HG02981 (cell line): ENCODE measurements at regions not wholly inside any gene's neighbourhood (a gene's known extent, or its start where the extent isn't known, plus 50 kb on each side); places are given as distances from the start of the nearest gene placed in this dataset.
"Not testable (repeated sequence)": the region's sequence is repeated elsewhere in the genome, so short reads cannot be mapped to it uniquely, and the experiment has no call there.

Source experiments
- ATAC-seq: cut with Tn5 transposase; IDR thresholded peaks from one replicate; pipeline ENCODE4 v1.9.1; 2021; ENCODE audit warnings: mild to moderate bottlenecking, moderate library complexity; ENCODE audit not compliant: unreplicated experiment

DNA sequence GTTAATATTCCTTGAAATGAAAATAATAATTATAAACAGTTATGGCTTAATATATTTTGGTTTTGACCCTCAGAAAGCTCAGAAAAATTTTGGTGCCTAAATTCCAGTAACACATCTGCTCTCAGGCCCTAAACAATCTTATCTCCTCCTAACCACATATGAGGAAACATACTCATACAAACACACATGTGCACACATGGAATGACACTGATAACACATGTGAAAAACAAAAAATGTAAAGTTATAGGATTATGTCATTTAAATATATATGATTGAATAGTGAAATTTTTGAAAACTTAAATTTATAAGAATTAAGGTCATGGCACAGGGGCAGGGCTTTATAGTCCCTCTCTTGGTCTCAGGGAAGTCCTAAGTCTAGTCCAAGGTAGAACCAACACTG lies 127.2 kb upstream of the TRPC7 start:
- ATAC-seq = no peak

DNA sequence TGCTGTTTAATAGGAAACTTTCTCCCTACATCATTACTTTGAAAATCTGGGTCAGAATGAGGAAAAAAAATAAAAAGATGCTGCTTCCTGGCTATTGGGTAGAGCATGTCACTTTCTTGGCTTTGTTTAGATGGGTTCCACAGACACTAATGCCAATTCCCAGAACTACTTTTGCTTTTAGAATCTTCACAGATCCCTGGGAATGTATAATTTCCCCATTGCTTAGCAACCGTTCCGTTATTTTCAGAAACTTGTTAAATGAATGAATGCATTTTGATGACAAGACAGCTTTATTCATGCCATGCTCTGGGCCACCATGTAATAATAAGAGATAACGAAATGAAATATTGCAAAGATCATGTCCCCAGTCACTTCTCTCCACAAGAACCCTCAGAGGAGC lies 126.5 kb upstream of the TRPC7 start:
- no peak for ATAC-seq

DNA sequence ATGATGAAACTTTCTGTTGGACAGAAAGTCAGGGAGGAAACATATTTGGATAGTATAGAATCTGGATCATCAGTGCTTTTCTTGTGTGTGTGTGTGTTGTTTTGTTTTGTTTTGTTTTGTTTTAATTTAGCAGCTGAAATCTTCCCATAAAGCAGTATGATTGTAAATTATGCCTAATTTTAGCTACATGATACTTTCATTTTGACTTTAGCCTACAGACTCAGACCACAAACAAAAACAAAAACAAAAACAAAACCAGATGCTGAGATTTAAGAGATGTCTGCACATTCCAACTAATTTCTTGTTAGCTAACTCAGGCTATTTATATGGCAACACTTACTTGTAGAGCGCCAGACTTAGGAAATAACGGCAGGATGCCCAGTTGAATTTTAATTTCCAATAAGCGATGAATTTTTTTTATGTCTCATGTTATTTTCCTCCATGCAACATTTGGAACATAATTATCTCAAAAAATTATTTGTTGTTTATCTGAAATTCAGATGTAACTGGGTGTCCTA lies 119.5 kb upstream of the TRPC7 start:
- ATAC-seq = no peak

DNA sequence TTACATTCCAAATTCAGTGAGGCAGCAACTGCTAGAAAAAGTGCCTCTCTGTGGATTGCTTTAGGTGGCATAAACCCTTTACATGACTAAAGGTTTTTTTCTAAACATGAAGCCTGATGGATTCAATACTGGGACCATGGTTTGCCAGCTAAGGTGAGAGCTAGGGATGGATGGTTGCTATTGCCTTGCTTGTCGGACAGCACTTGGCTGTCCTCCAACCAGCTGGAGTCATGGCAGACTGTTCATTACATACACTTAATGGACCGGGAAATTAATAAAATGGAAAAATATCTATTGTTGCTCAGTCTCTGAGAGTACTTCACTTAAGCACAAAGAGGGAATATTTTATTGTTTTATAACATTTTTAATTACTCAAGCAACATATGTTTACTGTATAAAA lies 116.9 kb upstream of the TRPC7 start:
- no peak for ATAC-seq

DNA sequence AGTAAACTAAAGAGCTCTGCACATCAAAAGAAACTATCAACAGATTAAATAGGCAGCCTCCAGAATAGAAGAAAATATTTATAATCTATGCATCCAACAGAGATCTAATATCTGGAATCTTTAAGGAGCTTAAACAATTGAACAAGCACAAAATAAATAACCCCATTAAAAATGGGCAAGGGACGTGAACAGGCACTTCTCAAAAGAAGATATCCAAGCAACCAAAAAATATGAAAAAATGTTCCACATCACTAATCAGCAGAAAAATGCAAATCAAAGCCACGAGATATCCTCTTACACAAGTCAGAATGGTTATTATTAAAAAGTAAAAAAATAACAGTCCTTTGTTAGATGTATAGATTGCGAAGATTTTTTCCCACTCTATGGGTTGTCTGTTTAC lies 109.1 kb upstream of the TRPC7 start:
- no peak for ATAC-seq

DNA sequence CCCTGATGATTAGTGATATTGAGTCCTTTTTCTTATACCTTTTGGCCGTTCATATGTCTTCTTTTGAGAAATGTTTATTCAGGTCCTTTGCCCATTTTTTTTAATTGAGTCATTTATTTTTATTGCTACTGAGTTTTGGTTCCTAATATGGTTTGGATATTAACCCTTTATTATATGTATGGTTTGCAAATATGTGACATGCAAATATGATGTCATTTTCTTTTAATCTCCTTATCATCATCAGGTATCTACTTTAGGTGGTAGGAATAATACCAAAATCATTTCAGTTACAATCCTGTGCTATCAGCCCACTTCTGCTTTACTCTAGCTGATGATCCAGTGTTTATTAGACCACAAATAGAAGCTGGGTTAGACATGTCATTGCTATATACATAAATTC lies 102.3 kb upstream of the TRPC7 start:
- no peak for ATAC-seq

DNA sequence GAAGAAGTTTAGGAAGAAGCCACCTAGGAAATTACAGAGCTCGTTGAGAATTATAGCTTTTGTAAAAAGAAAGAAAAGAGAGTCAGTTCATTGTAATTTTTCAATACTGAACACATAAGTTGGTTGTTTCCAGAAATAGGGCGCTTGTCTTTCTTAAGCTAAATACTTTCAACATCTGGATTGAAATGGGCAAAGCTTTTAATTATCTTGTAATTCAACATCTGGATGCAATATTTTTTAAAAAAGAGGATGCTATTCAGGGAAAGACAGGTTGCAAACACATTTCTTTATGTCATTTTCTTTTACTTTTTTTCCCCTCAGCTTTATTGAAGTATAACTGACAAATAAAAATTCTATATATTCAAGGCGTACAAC lies 100.7 kb upstream of the TRPC7 start:
- ATAC-seq = no peak

DNA sequence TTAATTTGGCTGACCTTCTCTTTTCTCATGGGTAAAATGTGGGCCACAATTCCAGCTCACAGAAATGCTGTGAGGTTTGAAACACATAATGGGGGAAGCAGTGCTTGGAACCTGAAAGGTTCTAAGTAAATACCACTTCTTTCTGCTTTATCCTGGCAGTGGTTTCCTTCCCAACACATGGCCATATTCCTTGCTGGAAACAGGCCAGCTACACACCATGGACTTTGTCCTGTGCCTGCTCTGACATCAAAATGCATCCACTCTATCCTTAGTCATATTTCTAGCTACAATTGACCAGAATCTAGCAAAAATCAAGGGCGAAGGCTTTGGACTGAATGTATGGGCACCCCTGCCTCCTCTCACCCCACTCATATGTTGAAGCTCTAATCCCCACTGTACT lies 93.1 kb upstream of the TRPC7 start:
- ATAC-seq = no peak

DNA sequence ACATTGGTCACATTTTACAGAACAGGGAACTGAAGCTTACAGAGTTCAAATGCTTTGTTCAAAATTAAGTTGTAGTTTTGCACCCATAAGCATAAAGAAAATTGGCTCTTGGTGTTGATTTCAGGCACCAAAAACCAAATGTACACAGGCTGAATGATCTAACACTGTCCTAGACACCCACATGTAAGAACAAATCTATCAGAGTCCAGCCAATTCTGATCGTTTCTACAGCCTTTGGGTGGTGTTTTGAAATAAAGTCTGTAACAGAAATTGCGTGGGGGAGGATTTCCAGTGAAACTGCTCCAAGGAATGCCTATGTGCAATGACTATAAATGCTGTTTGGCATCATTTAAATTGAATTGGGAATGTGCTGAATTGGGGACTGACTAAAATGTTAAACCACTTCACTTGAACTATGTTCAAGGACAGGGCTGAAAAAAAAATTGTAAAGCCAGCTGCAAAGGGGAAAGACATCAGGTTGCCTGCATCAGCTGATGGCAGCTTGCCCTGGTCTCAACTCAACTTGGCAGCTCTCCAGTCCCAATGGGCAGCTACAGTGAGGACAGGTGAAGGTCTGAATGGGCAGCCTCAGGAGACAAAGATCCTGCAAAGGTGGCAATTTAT lies 92.2 kb upstream of the TRPC7 start:
- ATAC-seq = no peak

DNA sequence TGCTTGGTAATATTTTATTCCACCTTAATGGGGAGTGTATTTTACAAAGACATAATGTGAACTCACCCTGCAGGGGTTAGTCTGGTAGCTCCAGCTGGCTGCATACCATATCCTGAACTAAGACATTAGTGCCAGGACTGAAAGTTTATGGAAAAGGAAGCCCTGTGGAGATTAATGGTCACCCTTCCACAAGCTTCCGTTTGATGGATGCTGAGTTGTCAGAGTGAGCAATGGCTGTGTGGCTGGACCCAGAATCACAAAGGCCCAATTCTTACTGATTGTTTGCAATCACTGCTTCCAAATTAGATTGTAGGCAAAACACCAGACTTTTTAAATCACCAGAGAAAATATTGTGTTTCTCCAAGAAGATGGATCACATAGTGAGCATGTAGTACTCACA lies 90.1 kb upstream of the TRPC7 start:
- ATAC-seq = no peak

DNA sequence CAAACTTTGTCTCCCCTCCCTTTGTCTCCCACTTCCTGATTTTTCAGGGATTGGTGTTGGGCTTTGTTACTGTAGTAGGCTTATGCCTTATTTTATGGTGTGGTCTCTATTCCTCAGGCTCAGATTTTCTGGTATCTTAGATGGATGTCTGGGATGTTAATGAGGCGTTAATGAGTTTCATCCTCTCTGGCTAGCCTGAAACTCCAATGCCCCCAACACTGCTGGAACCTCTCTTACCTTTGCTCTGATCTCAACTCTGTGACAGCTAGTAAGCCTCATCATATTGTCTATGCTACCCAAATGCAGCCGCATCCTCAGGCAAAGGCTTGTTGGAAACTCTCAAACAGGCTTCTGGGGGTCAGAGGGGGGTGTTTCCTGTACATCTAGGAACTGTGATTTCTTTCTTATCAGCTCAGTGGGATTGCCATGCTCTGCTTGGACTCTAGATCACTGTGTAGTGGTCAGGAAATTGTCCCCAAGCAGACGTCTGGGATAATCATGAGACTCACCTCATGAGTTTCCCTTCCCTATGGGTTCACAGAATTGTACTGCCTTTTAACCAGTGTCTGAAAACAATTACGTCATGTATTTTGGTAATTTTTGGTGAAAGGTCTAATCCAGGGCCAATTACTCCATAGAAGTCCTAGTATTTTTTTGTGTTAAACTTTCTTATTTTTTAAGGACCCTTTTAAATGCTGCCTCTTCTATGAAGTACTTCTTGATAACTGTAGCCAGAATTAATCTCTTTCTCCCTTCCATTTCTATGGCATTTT lies 88.8 kb upstream of the TRPC7 start:
- ATAC-seq = no peak

DNA sequence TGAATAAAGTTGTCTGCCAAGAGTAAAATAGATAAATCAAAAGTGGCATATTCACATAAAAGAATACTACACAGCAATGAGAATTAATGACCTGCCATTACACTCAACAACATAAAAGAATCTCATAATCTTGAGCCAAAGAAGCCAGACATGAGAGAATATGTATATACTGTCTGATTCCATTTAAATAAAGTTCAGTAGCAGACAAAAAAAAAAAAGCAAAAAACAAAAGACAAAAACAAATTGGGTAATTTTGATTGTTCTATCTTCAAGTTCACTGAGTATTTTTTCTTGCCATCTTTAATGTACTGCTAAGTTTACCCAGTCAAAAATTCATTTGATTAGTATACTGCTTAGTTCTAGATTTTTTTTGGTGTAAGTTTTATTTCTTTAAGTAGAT lies 87.9 kb upstream of the TRPC7 start:
- ATAC-seq = no peak

DNA sequence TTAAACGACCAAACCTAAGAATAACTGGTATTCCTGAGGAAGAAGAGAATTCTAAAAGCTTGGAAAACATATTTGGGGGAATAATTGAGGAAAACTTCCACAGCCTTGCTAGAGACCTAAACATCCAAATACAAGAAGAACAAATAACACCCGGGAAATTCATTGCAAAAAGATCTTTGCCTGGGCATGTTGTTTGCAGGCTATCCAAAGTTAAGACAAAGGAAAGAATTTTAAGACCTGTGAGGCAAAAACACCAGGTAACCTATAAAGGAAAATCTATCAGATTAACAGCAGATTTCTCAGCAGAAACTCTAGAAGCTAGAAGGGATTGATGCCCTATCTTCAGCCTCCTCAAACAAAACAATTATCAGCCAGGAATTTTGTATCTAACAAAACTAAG lies 82.2 kb upstream of the TRPC7 start:
- not testable (repeated sequence) for ATAC-seq

DNA sequence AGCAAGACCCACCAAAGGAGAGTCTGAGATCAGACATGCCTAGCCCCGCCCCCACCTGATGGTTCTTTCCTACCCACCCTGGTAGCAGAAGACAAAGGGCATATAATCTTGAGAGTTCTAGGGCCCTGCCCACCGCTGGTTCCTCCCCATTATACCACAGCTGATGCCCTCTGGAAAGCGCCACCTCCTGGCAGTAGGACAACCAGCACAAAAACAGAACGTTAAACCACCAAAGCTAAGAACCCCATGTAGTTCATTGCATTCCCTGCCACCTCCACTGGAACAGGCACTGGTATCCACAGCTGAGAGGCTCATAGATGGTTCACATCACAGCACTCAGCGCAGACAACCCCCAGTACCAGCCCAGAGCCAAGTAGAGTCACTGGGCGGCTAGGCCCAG lies 81.2 kb upstream of the TRPC7 start:
- no peak for ATAC-seq

DNA sequence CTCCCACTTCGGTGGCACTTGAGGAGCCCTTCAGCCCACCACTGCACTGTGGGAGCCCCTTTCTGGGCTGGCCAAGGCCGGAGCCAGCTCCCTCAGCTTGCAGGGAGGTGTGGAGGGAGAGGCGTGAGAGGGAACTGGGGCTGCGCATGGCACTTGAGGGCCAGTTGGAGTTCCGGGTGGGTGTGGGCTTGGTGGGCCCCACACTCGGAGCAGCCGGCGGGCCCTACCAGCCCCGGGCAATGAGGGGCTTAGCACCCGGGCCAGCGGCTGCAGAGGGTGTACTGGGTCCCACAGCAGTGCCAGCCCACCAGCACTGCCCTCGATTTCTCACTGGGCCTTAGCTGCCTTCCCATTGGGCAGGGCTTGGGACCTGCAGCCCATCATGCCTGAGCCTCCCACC lies 78.8 kb upstream of the TRPC7 start:
- not testable (repeated sequence) for ATAC-seq

DNA sequence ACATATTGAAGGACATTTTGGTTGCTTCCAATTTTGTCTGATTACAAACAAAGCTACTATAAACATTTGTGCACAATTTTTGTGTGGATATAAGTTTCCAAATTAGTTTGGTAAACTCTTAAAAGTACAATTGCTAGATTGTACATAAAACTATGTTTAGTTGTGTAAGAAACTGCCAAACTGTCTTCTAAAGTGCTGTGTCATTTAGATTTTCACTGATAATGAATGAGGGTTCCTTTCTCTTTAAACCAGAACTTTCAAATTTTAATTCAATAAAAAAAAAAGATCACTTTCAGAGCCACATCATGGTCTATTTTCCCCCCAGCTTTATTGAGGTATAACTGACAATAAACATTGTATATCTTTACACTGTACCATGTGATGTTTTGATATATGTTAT lies 74.0 kb upstream of the TRPC7 start:
- ATAC-seq = no peak

DNA sequence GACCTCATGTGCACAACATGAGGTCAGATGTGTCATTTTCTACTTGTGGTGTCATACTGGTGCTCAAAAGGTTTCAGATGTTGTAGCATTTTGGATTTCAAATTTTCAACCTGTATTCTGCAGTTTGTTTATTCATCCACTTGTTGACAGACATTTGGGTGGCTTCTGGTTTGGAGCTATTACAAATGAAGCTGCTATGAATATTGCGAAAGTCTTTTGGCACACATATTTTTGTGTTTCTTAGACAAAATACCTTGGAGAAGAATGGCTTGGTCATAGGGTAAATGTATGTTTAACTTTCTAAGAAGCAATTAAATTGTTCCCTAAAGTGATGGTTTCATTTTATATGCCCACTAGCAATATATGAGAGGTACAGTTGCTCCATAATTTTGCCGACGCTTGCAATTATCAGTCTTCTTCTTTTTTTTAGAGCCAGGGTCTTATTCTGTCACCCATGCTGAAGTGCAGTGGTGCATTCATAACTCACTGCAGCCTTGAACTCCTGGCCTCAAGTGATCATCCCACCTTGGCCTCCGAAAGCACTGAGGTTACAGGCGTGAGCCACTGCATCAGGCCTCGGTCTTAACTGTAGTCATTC lies 70.7 kb upstream of the TRPC7 start:
- no peak for ATAC-seq

DNA sequence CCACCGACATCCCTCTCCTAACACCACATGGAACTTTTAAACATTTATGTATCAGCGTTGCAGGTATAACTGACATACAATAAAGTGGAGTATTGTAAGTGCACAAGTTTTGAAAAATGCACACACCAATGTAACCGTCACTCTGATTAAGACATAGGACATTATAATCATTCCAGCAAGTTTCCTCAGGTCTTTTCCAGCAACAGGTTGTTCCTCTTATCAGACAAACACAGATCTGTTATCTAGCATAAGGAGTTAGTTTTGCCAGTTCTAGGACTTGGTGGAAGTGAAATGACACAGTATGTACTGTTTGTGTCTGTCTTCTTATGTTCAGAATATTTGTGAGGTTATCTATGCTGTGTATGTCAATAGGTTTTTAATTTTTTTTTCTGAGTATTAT lies 69.5 kb upstream of the TRPC7 start:
- no peak for ATAC-seq

DNA sequence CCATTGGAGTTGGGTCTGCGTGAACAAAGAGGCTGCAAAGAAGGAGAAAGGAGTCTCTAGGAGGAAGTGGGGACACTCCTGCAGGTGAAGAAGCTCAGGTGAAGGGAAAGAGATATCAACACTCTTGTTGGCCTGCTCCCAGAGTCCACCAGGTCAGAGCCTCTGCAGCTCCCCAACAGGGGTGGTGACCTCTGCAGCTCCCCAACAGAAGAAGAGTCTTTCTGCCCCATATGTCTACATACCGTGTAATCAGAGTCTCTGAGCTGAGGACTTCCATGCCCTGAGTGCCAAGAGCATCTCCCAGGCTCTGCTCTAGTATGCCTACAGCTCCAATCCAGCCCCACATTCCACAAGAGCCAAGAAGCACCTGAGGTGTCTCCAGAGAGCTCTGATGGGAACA lies 67.4 kb upstream of the TRPC7 start:
- no peak for ATAC-seq

DNA sequence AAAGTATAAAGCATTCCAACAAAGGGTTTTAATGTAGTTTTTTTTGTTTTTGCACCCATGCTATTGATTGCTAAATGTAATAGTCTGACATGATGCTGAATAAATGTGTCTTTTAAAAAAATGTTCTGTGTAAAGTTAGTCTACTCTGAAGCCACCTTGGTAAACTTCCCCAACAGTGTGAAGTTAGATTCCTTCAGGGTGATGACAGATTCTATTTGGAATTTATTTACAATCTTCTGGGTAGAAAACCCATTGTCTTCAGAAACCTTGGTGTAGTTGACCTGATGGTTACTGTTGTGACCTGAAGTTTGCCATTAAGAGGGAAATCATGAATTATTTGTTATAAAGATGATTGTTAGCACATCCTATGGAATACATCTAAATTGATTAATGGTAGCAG lies 64.7 kb upstream of the TRPC7 start:
- ATAC-seq = no peak

DNA sequence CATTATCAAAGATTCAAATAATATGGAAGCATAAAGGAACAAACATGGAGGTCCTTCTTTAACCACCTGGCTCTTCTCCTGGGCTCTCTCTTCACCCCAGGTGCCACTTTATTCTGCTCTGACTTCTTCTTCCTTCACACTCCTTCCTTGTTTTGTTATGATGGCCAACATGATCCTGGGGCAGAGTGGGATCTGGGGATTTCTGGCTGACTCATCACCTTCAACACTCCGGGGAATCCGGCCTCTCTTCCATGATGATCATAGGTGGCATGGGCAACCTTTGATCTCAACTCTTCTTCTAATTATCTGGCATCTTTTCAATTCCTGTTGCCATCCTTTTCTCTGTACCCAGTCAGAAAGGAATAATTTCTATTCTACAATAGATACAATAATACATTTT lies 62.1 kb upstream of the TRPC7 start:
- no peak for ATAC-seq

DNA sequence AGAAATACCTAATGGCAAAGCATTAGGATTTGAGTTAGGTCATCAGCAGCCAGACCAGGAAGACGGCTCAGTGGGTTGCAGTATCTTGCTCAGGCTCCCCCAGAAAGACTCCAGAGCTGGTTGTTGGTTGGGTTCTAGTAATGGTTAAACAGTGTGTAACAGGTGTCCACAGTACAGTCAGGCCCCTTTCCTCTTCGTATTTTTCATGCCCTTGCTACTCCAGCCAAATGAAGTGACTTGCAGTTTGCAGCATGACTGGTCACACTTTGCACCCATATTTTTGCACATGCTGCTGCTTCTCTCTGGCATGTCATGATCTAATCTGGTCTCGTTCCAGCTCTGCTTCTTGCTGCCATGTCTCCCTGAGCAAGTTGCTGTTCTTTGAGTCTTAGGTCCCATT lies 60.6 kb upstream of the TRPC7 start:
- ATAC-seq = no peak
